IPS-15b (cell line): ENCODE measurements at regions not wholly inside any gene's neighbourhood (a gene's known extent, or its start where the extent isn't known, plus 50 kb on each side); places are given as distances from the start of the nearest gene placed in this dataset.

Source experiments
- H3K27me3 ChIP-seq: one replicate; pipeline ENCODE4 v1.6.1; 2013; ENCODE audit warnings: low read length; ENCODE audit not compliant: control insufficient read depth, insufficient read depth
- H3K36me3 ChIP-seq: one replicate; pipeline ENCODE4 v1.6.1; 2013; ENCODE audit warnings: low read length; ENCODE audit not compliant: control insufficient read depth, insufficient read depth
- H3K4me1 ChIP-seq: one replicate; pipeline ENCODE4 v1.6.1; 2013; ENCODE audit warnings: mild to moderate bottlenecking, low read length; ENCODE audit not compliant: control insufficient read depth, insufficient read depth
- H3K4me3 ChIP-seq: one replicate; pipeline ENCODE4 v1.5.1; 2013; ENCODE audit warnings: low read depth, low read length
- H3K9ac ChIP-seq: one replicate; pipeline ENCODE4 v1.6.1; 2013; ENCODE audit warnings: low read depth, mild to moderate bottlenecking, low read length
- H3K9me3 ChIP-seq: one replicate; pipeline ENCODE4 v1.6.1; 2013; ENCODE audit warnings: mild to moderate bottlenecking, low read length; ENCODE audit not compliant: control insufficient read depth, insufficient read depth

DNA sequence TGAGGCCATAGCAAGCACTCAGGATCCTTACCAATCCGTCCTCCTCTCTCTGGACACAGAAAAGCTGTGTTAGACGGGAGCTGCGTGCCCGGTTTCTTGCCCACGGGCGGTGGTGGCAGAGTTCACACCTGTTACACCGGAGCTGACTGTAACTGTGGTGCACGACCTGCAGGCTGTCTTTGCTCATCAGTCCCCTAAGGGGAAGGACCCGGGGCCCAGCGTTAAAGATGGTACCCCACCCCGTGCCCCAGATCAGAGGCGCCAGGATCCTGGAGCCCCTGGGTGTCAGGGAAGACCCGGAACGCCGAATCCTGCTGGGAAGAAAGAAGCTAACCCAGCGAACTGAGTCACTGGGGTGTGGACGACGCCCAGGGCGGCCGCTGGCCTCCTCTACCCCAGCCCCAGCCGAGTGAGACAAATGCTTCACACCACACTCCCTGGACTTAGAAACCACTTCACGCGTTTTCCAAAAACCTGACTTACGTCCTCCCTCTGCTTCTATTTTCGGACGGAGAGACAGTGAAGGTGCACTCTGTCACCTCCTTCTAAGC lies 293.6 kb upstream of the SALL3 start:
- no peaks in the 10 kb centered on the region for H3K36me3 ChIP-seq
- H3K4me1 ChIP-seq = no peaks in the 10 kb centered on the region
- no peak overlapping the region for H3K4me3 ChIP-seq
- H3K9me3 ChIP-seq = no peaks in the 10 kb centered on the region
- H3K9ac ChIP-seq = no peak overlapping the region
- no peaks in the 10 kb centered on the region for H3K27me3 ChIP-seq

DNA sequence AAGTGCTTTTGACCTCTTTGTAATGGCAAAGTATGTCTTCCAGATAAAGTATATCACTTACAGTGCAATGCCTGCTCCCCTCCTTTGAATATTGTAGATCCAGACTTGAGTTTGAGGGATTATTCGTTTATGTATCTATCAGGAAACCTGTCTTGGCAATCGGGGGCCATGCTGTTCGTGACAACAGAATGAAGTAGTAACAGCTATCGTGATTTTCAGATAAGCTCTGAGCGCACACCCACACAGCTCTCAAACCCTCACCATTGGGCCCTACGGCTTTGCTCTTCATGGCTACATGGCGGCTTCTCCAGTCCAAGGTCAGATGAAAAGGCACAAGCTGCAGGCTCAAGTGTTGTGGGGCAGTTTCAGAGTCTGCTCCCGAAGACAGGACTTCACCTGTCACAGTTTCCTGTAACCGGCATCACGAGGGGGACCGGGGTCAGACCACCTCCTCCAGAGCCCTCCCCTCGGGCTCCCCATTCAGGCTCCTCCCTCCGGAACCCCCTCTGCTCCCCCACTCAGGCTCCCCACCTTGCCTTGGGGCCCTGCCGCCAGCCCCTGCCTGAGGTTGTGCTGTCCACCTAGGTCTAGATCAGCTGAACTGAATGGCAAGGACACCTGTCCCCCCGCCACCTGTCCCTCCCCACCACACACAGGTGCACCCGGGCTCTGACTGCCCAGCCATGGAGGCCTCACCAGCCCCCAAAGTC lies 292.5 kb upstream of the SALL3 start:
- Histone ChIP-seq H3K27me3 (no peaks in the 10 kb centered on the region), H3K4me1 (no peaks in the 10 kb centered on the region)

DNA sequence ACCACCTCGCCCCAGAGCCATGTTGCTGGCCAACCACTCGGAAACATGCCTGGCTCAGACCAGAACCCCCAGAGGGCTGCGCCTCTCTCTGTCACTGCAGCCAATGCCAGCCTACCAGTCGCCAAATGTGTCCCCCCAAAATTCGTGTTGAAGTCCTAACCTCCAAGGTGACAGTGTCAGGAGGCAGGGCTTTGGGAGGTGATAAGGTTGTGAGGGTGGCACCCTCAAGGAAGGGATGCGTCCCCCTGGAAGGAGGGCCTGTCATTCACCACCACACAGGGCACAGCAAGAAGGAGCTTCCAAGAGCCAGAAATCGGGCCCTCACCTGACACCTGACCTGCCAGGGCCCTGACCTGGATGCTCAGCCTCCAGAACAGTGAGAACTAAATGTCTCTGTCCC lies 291.9 kb upstream of the SALL3 start:
- Histone ChIP-seq H3K36me3 (no peaks in the 10 kb centered on the region), H3K4me3 (no peak overlapping the region)

More for the DNA sequence above, 292.5 kb upstream of the SALL3 start:
- Histone ChIP-seq H3K9me3 (no peaks in the 10 kb centered on the region), H3K36me3 (no peaks in the 10 kb centered on the region), H3K9ac (no peak overlapping the region), H3K4me3 (no peak overlapping the region)

DNA sequence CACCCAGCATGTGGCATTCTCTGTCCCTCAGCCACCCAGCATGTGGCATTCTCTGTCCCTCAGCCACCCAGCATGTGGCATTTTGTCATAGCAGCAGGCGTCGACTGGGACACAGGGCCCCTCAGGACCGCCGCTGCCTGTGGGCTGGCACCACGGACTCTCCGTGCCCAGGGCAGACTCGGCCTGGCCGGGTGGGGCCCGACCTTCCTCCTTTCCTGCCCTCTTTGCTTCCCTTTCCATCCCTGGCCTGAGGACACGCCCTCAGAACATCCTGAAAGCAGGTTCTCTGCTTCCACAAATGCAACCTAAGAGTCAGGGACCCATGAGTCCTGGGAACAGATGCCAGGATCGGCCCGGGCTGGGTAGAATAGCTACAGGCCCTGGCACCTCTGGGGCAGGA lies 291.4 kb upstream of the SALL3 start:
- Histone ChIP-seq H3K36me3 (no peaks in the 10 kb centered on the region), H3K27me3 (no peaks in the 10 kb centered on the region), H3K4me3 (no peak overlapping the region)

More for the DNA sequence above, 291.9 kb upstream of the SALL3 start:
- Histone ChIP-seq H3K4me1 (no peaks in the 10 kb centered on the region), H3K9ac (no peak overlapping the region), H3K27me3 (no peaks in the 10 kb centered on the region), H3K9me3 (no peaks in the 10 kb centered on the region)

DNA sequence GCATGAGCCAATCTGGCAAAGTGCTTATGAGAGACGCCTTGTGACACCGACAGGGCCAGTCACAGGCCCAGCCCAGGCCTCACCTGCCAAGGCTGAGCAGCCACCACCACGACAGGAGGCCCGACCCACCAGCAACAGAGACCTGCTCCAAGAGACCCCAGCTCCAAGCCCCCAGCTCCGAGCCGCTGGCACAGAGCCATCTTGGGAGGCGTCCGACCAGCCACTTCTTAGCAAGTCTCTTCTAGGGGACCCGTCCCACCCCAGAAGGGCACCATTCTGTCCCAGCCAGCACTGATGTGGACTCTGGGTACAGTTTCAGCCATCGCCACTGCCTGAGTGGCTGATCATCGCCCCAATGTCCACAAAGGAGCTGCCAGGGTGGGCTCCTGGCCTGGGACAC lies 290.7 kb upstream of the SALL3 start:
- Histone ChIP-seq H3K9ac (no peak overlapping the region), H3K27me3 (no peaks in the 10 kb centered on the region), H3K9me3 (no peaks in the 10 kb centered on the region), H3K4me1 (no peaks in the 10 kb centered on the region), H3K4me3 (no peak overlapping the region), H3K36me3 (no peaks in the 10 kb centered on the region)

More for the DNA sequence above, 291.4 kb upstream of the SALL3 start:
- Histone ChIP-seq H3K9me3 (no peaks in the 10 kb centered on the region), H3K4me1 (no peaks in the 10 kb centered on the region), H3K9ac (no peak overlapping the region)

DNA sequence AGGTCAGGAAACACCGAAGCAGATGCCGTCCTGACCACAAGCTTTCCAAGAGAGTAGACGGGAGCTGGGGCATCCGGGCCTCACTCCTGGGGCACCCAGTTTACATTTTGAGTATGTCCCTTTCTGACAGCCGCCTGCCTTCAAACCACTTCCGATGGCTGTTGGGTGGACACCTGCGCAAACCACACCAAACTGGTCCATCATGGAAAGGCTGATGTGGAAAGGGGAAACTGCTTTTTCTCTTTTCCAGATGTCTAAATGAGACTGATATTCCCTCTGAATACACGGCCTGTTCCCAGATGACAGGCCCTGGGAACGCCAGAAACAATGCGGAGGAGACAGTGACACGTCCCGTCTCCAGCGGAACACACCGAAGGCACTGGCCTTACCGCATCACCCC lies 290.0 kb upstream of the SALL3 start:
- no peaks in the 10 kb centered on the region for H3K36me3 ChIP-seq
- no peaks in the 10 kb centered on the region for H3K9me3 ChIP-seq
- no peak overlapping the region for H3K9ac ChIP-seq
- H3K27me3 ChIP-seq = no peaks in the 10 kb centered on the region
- H3K4me1 ChIP-seq = no peaks in the 10 kb centered on the region
- H3K4me3 ChIP-seq = no peak overlapping the region

DNA sequence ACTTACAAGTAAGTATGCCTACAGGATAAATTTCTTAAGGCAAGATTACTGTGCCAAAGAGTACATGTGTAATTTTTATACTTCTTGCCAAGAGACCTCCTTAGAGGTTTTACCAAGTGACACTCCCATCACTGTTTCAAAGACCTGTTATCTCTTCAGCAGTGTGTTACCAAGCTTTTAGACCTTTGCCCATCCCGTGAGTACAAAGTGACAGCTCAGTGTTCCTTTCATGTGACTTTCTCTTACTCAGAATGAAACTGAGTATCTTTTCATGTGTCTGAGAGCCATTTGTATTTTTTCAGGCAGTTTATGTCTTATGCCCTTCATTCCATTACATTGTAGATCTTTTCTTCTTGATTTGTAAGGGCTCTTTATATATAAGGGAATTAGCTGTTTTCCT lies 287.5 kb upstream of the SALL3 start:
- Histone ChIP-seq H3K4me1 (no peaks in the 10 kb centered on the region), H3K27me3 (no peaks in the 10 kb centered on the region), H3K36me3 (no peaks in the 10 kb centered on the region), H3K9me3 (no peaks in the 10 kb centered on the region), H3K4me3 (no peak overlapping the region), H3K9ac (no peak overlapping the region)

DNA sequence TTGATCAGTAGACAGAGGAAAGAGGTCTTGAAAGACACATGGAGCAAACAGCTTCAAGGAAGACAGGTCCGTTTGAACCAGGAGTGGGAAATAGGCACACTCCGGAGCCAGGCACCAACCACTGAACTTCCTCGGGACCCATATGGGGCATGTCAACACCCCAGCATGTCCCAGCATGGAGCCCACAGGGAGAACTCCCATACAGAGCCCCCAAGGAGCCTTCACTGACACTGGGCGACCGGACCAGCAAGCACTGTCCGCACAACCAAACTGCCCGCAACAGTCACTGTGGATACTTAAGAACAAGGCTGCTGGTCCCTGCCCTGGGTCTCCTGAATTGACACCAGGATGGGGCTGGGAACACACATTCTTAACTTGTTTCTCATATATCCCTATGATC lies 286.2 kb upstream of the SALL3 start:
- no peaks in the 10 kb centered on the region for H3K9me3 ChIP-seq
- H3K9ac ChIP-seq = no peak overlapping the region
- no peaks in the 10 kb centered on the region for H3K36me3 ChIP-seq
- H3K27me3 ChIP-seq = no peaks in the 10 kb centered on the region
- no peak overlapping the region for H3K4me3 ChIP-seq
- H3K4me1 ChIP-seq = no peaks in the 10 kb centered on the region

DNA sequence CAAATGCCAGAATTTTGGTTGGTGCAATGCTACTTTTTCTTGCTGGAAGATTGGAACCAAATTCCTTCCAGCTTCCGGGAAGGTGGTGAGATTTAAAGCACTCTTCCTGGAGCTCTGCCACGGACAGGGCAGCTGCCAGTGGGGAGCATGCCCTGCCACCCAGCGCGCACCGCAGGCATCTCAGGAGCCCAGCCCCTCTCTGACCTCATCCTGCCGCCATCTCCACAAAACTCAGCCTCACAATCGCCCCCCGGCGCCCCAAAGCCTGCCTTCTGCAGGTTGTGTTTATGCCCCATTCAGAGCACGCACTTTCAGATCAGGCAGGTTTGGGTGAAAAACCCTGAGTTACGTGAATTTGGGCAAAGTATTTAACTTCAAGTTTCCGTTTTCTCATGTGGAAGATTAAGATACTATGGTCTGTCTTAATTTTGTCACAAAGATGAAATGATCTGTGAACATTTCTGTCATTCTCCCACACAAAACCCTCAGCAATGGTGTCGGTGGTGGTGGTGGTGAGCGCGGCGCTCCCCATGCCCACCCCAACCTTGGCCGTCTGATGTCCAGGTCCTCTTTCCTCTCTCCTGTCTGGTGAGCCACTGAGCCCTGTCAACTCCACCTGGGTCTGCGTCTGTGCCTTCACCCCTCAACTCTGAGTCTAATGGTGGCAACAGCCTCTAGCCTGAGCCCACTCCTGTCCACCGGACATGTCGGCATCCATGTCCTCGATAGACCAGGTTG lies 282.8 kb upstream of the SALL3 start:
- H3K9me3 ChIP-seq = no peaks in the 10 kb centered on the region

DNA sequence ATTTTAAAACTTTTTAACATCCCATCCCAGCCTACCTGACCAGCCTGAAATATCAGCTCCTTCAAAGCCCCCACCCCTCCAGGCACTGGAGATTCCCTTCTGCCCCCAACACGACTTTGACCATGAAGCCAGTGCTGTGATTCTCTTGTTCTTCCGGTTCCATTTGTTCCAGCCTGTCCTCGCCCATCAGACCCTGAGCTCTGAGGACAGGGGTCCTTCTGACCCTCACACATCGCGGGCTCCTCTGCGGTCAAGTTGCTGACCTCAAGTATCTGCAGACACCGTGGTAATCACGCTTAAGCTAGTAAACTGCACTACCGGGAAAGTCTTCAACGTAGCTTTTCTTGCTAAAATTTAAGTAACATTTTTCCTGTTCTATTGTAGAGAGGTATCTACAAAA lies 282.2 kb upstream of the SALL3 start:
- Histone ChIP-seq H3K27me3 (no peaks in the 10 kb centered on the region), H3K36me3 (no peaks in the 10 kb centered on the region), H3K4me1 (peaks cover 3% of the 10 kb centered on the region), H3K4me3 (no peak overlapping the region), H3K9me3 (no peaks in the 10 kb centered on the region), H3K9ac (no peak overlapping the region)

More for the DNA sequence above, 282.8 kb upstream of the SALL3 start:
- no peaks in the 10 kb centered on the region for H3K27me3 ChIP-seq
- H3K4me3 ChIP-seq = no peak overlapping the region
- H3K9ac ChIP-seq = no peak overlapping the region
- H3K4me1 ChIP-seq = peaks cover 1% of the 10 kb centered on the region
- H3K36me3 ChIP-seq = no peaks in the 10 kb centered on the region

DNA sequence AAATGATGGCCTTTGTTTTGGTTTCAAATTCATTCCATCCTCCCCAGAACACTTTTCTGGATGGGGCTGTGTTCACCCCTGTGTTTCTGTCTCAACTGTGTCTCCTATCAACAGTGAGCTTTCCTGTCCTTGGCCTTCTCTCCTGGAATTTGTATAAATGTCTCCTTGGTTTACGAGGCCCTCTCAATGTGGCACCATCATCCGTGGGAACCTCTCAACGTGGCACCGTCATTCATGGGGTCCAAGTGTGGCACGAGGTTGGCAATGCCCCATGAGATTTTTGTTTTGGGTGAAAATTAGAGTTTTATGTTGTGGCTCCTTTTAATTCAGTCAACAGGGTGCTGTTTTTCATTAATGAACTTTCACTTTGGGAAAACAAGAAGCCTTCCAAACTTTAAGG lies 280.7 kb upstream of the SALL3 start:
- H3K36me3 ChIP-seq = no peaks in the 10 kb centered on the region
- H3K9me3 ChIP-seq = no peaks in the 10 kb centered on the region
- no peaks in the 10 kb centered on the region for H3K27me3 ChIP-seq
- H3K4me3 ChIP-seq = no peak overlapping the region
- no peak overlapping the region for H3K9ac ChIP-seq
- peaks cover 3% of the 10 kb centered on the region for H3K4me1 ChIP-seq

DNA sequence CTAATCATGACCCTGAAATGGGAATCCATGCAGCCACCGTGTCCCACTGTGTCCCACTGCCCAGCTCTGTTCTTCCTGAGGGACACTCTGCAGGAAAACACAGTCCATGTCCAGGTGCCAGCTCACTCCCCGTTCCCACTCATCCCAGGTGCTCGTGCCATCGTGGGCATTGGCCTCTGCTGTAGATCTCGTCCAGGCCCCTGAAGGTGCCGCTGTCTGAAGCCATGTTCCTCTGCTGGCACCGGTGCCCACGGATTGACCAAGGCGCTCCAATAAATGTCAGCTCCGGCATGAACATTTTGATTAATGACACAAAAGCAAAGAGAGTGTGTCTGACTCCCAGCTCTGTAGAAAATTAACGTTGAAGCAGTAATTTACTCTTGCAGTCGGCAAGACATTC lies 280.1 kb upstream of the SALL3 start:
- Histone ChIP-seq H3K4me3 (no peak overlapping the region), H3K36me3 (no peaks in the 10 kb centered on the region), H3K27me3 (no peaks in the 10 kb centered on the region), H3K9me3 (no peaks in the 10 kb centered on the region), H3K4me1 (peaks cover 3% of the 10 kb centered on the region), H3K9ac (no peak overlapping the region)
